Keratinocyte (primary cell): ENCODE measurements at regions not wholly inside any gene's neighbourhood (a gene's known extent, or its start where the extent isn't known, plus 50 kb on each side); places are given as distances from the start of the nearest gene placed in this dataset.
"Not testable (repeated sequence)": the region's sequence is repeated elsewhere in the genome, so short reads cannot be mapped to it uniquely, and the experiment has no call there.

Experiments
- DNase-seq: peaks from one replicate; pipeline ENCODE4 v3.0.0-alpha.2; 2011; ENCODE audit warnings: low read depth, missing footprints, low spot score
- FAIRE-seq: peaks from 2 replicates; lab custom pipeline; 2011; peaks lifted over from hg19 to GRCh38; lab: Jason Lieb, UNC
- H2AFZ ChIP-seq: 2 replicates; pipeline ENCODE4 v1.6.0; 2012; ENCODE audit warnings: low read length, control low read depth, inconsistent platforms; ENCODE audit not compliant: control insufficient read depth
- H3K27ac ChIP-seq: 2 replicates; pipeline ENCODE4 v1.5.1; 2011; ENCODE audit warnings: low read length; ENCODE audit not compliant: control insufficient read depth, insufficient read depth
- H3K27me3 ChIP-seq: 3 replicates; pipeline ENCODE4 v1.6.0; 2011; ENCODE audit warnings: low read length; ENCODE audit not compliant: control insufficient read depth, insufficient read depth; ENCODE audit errors: extremely low read depth
- H3K36me3 ChIP-seq, 2 experiments: 2 replicates in 1 of 2; 3 replicates in 1 of 2; pipeline ENCODE4 v1.5.1; 2011; ENCODE audit warnings: low read length in 2 of 2, mild to moderate bottlenecking in 1 of 2; ENCODE audit not compliant: control insufficient read depth in 2 of 2, insufficient read depth in 2 of 2; ENCODE audit errors: extremely low read depth in 1 of 2
- H3K4me1 ChIP-seq: 3 replicates; pipeline ENCODE4 v1.5.1; 2011; ENCODE audit warnings: low read length; ENCODE audit not compliant: control insufficient read depth, insufficient read depth; ENCODE audit errors: extremely low read depth
- H3K4me2 ChIP-seq: 3 replicates; pipeline ENCODE4 v1.6.0; 2011; ENCODE audit warnings: low read depth, low read length; ENCODE audit not compliant: control insufficient read depth, insufficient read depth; ENCODE audit errors: extremely low read depth
- H3K4me3 ChIP-seq, 3 experiments: fragments of 200-600 bp in 1 of 3; sonication (generic) in 1 of 3; 2 replicates in 2 of 3; 3 replicates in 1 of 3; pipeline ENCODE4 v1.5.1; 2011 to 2016; ENCODE audit warnings: low read length in 3 of 3, mild to moderate bottlenecking in 3 of 3, control low read depth in 2 of 3, inconsistent platforms in 1 of 3, low read depth in 1 of 3, mixed read lengths in 1 of 3, mixed run types in 1 of 3, moderate library complexity in 1 of 3; ENCODE audit not compliant: control insufficient read depth in 2 of 3, insufficient read depth in 2 of 3; ENCODE audit errors: extremely low read depth in 1 of 3
- H3K79me2 ChIP-seq: 2 replicates; pipeline ENCODE4 v1.6.0; 2012; ENCODE audit warnings: low read length; ENCODE audit not compliant: control insufficient read depth, insufficient read depth
- H3K9ac ChIP-seq: 3 replicates; pipeline ENCODE4 v1.6.0; 2011; ENCODE audit warnings: low read length; ENCODE audit not compliant: control insufficient read depth, insufficient read depth; ENCODE audit errors: extremely low read depth
- H3K9me1 ChIP-seq: 3 replicates; pipeline ENCODE4 v1.6.0; 2011; ENCODE audit warnings: low read length; ENCODE audit not compliant: control insufficient read depth, insufficient read depth; ENCODE audit errors: extremely low read depth
- H3K9me3 ChIP-seq: 2 replicates; pipeline ENCODE4 v1.5.1; 2012; ENCODE audit warnings: low read depth, low read length; ENCODE audit not compliant: control insufficient read depth
- H4K20me1 ChIP-seq: 3 replicates; pipeline ENCODE4 v1.6.0; 2011; ENCODE audit warnings: low read length; ENCODE audit not compliant: control insufficient read depth, insufficient read depth; ENCODE audit errors: extremely low read depth
- dilution Hi-C: fragments of 300-500 bp; cut with MboI; formaldehyde crosslinking; loops from one replicate; pipeline ENCODE4 v1.7.0; 2020; ENCODE audit warnings: low sequenced_read_pairs; ENCODE audit not compliant: extremely low pct_ligation_motif_present

DNA sequence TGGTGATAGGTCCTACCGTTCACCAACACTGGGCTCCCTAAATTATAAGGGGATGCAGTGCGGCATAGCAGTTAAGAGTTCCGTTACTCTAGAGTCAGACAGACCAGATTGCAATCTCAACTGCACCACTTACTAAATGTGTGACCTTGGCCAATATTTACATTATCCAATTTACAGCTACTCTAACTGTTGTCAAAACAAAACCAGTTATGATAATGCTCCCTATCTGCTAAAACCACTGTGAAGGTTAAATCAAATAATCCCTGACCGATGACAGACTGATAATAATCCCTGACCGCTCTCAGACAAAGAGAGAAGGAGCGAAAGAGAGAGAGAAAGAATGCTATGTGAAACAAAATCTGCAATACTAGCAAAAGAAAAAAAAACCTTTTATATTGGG is 586.9 kb downstream of the PRIM2 start:
- FAIRE-seq, H3K9ac ChIP-seq, H3K27ac ChIP-seq, H3K4me1 ChIP-seq, DNase-seq, dilution Hi-C loops, H3K4me2 ChIP-seq, H2AFZ ChIP-seq, H3K9me3 ChIP-seq, H3K79me2 ChIP-seq, H3K4me3 ChIP-seq, H4K20me1 ChIP-seq, H3K36me3 ChIP-seq, H3K27me3 ChIP-seq, H3K9me1 ChIP-seq: not testable (repeated sequence)

- dilution Hi-C loops, DNase-seq, H3K4me2 ChIP-seq, H4K20me1 ChIP-seq, H3K9ac ChIP-seq, H3K9me3 ChIP-seq, H2AFZ ChIP-seq, H3K4me3 ChIP-seq, H3K4me1 ChIP-seq, H3K9me1 ChIP-seq, H3K27me3 ChIP-seq, H3K79me2 ChIP-seq, H3K36me3 ChIP-seq, FAIRE-seq, H3K27ac ChIP-seq: not testable (repeated sequence)
These were observed 597.9 kb downstream of the PRIM2 start for GRCh38 chr6:57915300-57915699.

DNA sequence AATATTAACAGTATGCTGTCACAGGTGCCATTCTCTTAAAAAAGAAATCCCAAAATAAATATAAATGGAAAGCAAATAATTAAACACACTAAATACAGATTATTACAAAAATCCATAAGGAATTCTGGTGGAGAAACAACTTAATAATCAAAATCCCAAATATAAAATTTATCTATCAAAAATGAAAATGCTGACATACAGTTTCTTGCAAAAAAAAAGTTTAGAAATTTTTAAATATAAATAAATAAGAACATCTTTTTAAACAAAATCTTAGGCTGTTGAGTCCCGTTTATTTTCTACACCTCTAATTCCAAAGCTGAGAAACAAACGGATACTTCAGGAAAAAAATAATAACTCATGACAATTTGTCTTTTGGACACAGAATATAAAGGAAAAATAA is 625.5 kb downstream of the PRIM2 start:
- H3K9me1 ChIP-seq, DNase-seq, FAIRE-seq, H3K27ac ChIP-seq, H3K4me1 ChIP-seq, dilution Hi-C loops, H3K9me3 ChIP-seq, H3K27me3 ChIP-seq, H3K4me2 ChIP-seq, H3K79me2 ChIP-seq, H3K36me3 ChIP-seq, H3K4me3 ChIP-seq, H4K20me1 ChIP-seq, H3K9ac ChIP-seq, H2AFZ ChIP-seq: not testable (repeated sequence)

- H3K4me1 ChIP-seq, H3K4me2 ChIP-seq, H3K27me3 ChIP-seq, H3K9me3 ChIP-seq, DNase-seq, H3K9ac ChIP-seq, H4K20me1 ChIP-seq, H2AFZ ChIP-seq, H3K27ac ChIP-seq, H3K79me2 ChIP-seq, FAIRE-seq, dilution Hi-C loops, H3K4me3 ChIP-seq, H3K36me3 ChIP-seq, H3K9me1 ChIP-seq: not testable (repeated sequence)
These were observed 628.8 kb downstream of the PRIM2 start for GRCh38 chr6:57946084-57946768.

DNA sequence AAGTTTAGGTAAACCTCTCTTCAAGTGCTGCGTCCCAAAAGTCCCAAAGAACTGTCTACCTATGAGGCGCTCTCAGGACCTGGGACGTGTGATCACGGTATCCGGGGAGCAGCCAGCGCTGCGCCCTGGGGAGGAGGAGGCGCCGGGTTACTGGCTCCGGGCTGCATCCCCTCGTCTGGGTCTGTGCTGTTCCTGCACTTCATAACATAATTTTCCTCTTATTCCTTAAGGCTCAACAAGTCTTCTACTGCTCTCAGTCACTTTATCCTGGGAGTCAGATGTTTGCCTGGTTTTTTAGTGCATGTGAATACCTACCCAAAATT is 629.3 kb downstream of the PRIM2 start:
- H3K36me3 ChIP-seq, H3K4me1 ChIP-seq, DNase-seq: not testable (repeated sequence)

More for the DNA sequence above, 629.3 kb downstream of the PRIM2 start:
- dilution Hi-C loops, H3K79me2 ChIP-seq, H2AFZ ChIP-seq, H3K4me2 ChIP-seq, H4K20me1 ChIP-seq, H3K4me3 ChIP-seq, H3K27me3 ChIP-seq, H3K27ac ChIP-seq, H3K9ac ChIP-seq, H3K9me1 ChIP-seq, FAIRE-seq, H3K9me3 ChIP-seq: not testable (repeated sequence)
